ENCODE measurements at regions not wholly inside any gene's neighbourhood (a gene's known extent, or its start where the extent isn't known, plus 50 kb on each side); places are given as distances from the start of the nearest gene placed in this dataset.

- TF ChIP-seq CTCF (IDR thresholded peaks at IDR 0.05; ENCODE audit: insufficient read depth, low read depth, low read length), result no peak
- no peak for TF ChIP-seq EZH2 (IDR thresholded peaks at IDR 0.05; ENCODE audit: insufficient read depth, low read length)
These were observed 91.9 kb downstream of the FOXF2 start for GRCh38 chr6:1481286-1481685.

All from astrocyte (in vitro differentiated cells and primary cell).